ENCODE measurements at regions not wholly inside any gene's neighbourhood (a gene's known extent, or its start where the extent isn't known, plus 50 kb on each side); places are given as distances from the start of the nearest gene placed in this dataset.

DNA sequence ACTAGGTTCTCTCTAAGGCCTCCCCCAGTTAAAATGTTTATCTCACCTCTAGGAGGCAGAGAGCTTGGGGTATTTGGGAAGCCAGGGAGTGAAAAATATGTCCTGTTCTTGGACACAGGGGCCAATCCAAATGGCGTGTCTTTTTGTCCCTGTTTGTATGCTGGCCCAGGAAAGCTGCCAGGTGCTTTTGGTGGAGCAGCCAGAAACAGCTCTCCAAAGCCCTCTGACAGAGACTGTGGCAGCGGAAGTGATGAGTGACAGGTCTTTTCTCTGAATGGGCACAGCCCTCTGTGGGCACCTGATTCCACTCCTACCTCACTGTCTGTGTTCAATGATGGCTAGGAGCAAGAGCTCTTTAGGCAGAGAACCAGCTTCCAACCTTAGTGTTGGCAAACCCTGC is 106.4 kb upstream of the KIRREL3 start:
- DNase-seq: peak; percentile 63

- DNase-seq: peak; percentile 98
These were observed 105.3 kb upstream of the KIRREL3 start for GRCh38 chr11:127105593-127106541.

GRCh38 chr11:127103586-127104388 is 103.2 kb upstream of the KIRREL3 start:
- DNase-seq: no peak

- DNase-seq: no peak
These were observed 98.1 kb upstream of the KIRREL3 start for GRCh38 chr11:127098684-127099083.

DNA sequence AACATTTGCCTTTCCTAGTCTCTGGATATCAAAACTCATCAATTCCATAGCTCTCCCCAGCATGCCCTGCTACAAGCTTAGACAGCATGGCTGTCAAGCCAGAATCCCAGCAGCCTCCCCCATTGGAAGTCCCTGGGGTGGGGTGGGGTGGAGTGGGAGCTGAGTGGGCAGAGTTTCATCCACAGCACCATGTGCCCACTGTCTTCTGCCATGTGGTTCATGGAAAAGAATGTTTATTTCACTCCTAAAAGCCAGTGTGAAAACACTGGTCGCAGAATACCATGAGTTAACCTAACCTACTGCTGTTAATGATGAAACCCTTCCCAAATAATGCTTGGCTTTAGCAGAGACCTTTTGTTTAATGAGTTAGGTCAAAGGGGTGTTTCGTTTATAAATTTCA is 80.2 kb upstream of the KIRREL3 start:
- DNase-seq: no peak

DNA sequence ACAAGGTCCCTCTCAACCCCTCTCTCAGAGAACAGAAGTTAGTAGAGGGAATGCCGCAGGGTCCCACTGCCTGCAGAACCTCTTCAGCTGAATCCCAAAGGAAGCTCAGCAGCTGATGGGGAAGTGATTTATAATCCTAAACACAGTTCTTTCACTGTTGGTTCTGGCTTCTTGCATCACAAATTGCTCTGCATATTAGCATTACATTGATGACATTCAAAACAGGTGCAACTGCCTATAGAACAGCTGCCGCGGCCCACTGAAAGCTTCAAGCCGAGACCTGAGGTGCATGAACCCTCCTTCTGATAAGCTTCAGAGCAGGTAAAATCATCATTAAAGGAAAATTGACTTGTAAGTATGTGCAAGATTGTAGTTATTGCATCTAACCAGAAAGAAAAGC is 75.2 kb upstream of the KIRREL3 start:
- DNase-seq: no peak

- DNase-seq: peak; percentile 14
These were observed 73.7 kb upstream of the KIRREL3 start for GRCh38 chr11:127074151-127074761.

- no peak for DNase-seq
These were observed 73.1 kb upstream of the KIRREL3 start for GRCh38 chr11:127073621-127074020.

DNA sequence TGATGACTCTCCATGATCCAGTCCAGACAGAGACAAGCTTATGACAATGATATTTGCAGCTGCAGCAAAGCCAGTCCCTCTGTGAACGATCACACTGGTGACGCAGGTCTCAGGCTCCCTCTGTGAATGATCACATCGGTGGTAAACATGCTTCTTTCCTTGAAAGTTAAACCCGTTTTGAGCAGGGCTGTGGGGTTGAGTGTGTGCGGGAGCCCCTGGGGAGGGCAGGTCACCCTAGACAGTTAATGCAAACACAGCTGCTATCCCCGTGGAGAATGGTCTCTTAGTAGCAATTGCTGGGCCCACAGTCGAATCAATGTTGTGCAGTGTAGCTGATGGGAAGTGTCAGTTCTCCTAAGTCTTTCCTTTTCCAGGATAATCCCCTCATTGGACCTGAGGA is 71.0 kb upstream of the KIRREL3 start:
- DNase-seq: no peak

- no peak for DNase-seq
These were observed 70.2 kb upstream of the KIRREL3 start for GRCh38 chr11:127070808-127071207.

GRCh38 chr11:127066401-127067090 is 66.0 kb upstream of the KIRREL3 start:
- no peak for DNase-seq

DNA sequence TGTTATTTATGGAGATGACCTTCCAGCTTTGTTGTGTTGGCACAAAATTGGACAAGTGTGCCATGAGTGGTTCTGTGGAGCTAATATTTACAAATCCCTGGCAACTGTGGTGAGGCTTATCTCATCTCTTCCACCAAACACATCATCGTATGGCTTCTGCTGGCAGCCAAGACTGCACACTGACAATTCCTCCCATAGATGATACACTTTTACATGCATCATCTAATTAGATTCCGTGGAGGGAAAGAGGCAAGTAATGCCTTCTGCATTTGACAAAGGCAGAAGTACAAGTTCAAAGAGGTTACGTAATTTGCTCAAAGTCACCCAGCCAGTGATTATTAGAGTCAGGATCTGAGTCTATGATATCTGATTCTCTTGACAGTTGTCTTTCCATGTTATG is 62.7 kb upstream of the KIRREL3 start:
- no peak for DNase-seq

GRCh38 chr11:127061947-127062346 is 61.4 kb upstream of the KIRREL3 start:
- peak; percentile 32 for DNase-seq

GRCh38 chr11:127059750-127060149 is 59.2 kb upstream of the KIRREL3 start:
- DNase-seq: no peak

GRCh38 chr11:127059286-127059685 is 58.7 kb upstream of the KIRREL3 start:
- DNase-seq: no peak

- DNase-seq: no peak
These were observed 58.0 kb upstream of the KIRREL3 start for GRCh38 chr11:127058524-127058923.

DNA sequence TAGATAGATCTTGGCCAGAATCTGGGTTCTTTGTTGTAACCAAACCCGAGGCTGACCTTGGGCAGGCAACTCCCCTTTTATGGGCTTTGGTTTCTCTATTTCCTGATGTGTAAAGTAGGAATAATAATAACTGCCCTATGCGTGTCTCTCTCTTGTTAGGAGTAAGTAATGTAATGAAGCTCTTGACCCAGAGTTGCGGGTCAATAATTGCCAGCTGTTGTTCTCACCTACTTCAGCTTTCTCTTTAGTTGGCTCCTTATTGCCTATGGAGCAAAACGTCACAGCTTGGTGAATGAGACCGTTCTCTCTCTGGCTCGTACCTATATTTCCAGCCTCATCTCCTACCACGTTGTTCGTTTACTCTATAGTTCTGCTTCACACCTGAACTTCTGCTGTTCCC is 56.6 kb upstream of the KIRREL3 start:
- no peak for DNase-seq

DNA sequence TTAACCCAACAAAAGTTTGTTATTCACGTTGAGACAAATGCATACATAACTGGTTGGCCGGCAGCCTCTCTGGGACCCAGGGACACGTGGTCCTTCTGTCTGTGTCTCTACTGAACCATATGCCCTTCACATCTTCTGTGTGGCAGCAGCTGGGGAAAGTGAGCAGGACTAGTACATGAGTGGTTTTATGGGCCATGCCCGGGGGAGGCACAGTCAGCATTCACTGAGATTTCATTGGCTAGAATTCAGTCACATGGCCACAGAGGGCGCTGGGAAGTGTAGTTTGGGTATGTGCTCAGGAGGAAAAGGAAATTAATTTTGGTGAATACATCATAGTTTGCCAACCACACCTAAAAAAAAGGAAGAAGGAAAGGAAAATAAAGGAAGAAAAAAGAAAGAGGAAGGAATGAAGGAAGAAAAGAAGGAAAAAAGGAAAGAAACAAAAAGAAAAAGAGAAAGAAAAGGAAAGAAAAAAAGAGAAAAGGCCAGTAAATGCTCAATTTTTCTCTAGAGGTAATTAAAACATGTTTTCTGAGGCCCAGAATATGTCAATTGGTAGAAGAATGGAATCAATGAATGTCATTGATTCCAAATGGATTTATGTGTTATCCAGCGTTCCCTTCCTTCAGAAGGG is 55.9 kb upstream of the KIRREL3 start:
- DNase-seq: no peak

- DNase-seq: no peak
These were observed 54.7 kb upstream of the KIRREL3 start for GRCh38 chr11:127055236-127055635.

GRCh38 chr11:127054153-127054552 is 53.6 kb upstream of the KIRREL3 start:
- no peak for DNase-seq

- no peak for DNase-seq
These were observed 51.8 kb upstream of the KIRREL3 start for GRCh38 chr11:127052404-127052803.
